Neutrophil (primary cell): ENCODE measurements at regions not wholly inside any gene's neighbourhood (a gene's known extent, or its start where the extent isn't known, plus 50 kb on each side); places are given as distances from the start of the nearest gene placed in this dataset.

Experiments used
- H3K27ac ChIP-seq: fragments of 200-600 bp; sonication (generic); 2 replicates; pipeline ENCODE4 v1.5.1; 2016; ENCODE audit warnings: mild to moderate bottlenecking, moderate library complexity
- H3K27me3 ChIP-seq: fragments of 200-600 bp; sonication (generic); 2 replicates; pipeline ENCODE4 v1.6.0; 2016; ENCODE audit warnings: mild to moderate bottlenecking
- H3K36me3 ChIP-seq: fragments of 200-600 bp; sonication (generic); 2 replicates; pipeline ENCODE4 v1.5.1; 2017
- H3K4me1 ChIP-seq, 2 experiments: fragments of 200-600 bp in 1 of 2; sonication (generic) in 1 of 2; 1 replicate in 1 of 2; 2 replicates in 1 of 2; pipeline versions ENCODE4 v1.5.1 to v1.6.1; 2013 to 2016; ENCODE audit warnings: low read depth in 1 of 2, low read length in 1 of 2, mild to moderate bottlenecking in 1 of 2, moderate library complexity in 1 of 2; ENCODE audit not compliant: control insufficient read depth in 1 of 2, insufficient read depth in 1 of 2
- H3K4me3 ChIP-seq, 2 experiments: fragments of 200-600 bp in 1 of 2; sonication (generic) in 1 of 2; 1 replicate in 1 of 2; 2 replicates in 1 of 2; pipeline ENCODE4 v1.5.1; 2013 to 2016; ENCODE audit warnings: low read depth in 1 of 2, low read length in 1 of 2, mild to moderate bottlenecking in 1 of 2, moderate library complexity in 1 of 2
- H3K9me3 ChIP-seq: fragments of 200-600 bp; sonication (generic); 2 replicates; pipeline ENCODE4 v1.5.1; 2016
- CTCF ChIP-seq: fragments of 200-600 bp; sonication (generic); IDR thresholded peaks from 2 replicates; pipeline ENCODE4 v1.5.1; 2016; ENCODE audit warnings: antibody characterized with exemption

- H3K9me3 ChIP-seq = no peaks in the 10 kb centered on the region
- no peak for TF ChIP-seq CTCF
- H3K4me3 ChIP-seq = no peak overlapping the region
- no peaks in the 10 kb centered on the region for H3K4me1 ChIP-seq
- H3K36me3 ChIP-seq = no peaks in the 10 kb centered on the region
- H3K27ac ChIP-seq = no peak overlapping the region
- H3K27me3 ChIP-seq = no peaks in the 10 kb centered on the region
Measured at GRCh38 chr14:21894003-21894897, 220.6 kb upstream of the OR4E1 start.

GRCh38 chr14:21891921-21892320, 218.3 kb upstream of the OR4E1 start:
- no peak overlapping the region for H3K27ac ChIP-seq
- no peaks in the 10 kb centered on the region for H3K36me3 ChIP-seq
- no peaks in the 10 kb centered on the region for H3K4me1 ChIP-seq
- no peak for TF ChIP-seq CTCF
- no peaks in the 10 kb centered on the region for H3K9me3 ChIP-seq
- no peaks in the 10 kb centered on the region for H3K27me3 ChIP-seq
- no peak overlapping the region for H3K4me3 ChIP-seq

- TF ChIP-seq CTCF = no peak
- Histone ChIP-seq H3K36me3 (no peaks in the 10 kb centered on the region), H3K27ac (no peak overlapping the region), H3K4me3 (no peak overlapping the region), H3K27me3 (no peaks in the 10 kb centered on the region), H3K9me3 (no peaks in the 10 kb centered on the region), H3K4me1 (no peaks in the 10 kb centered on the region)
Measured at GRCh38 chr14:21884995-21885394, 211.4 kb upstream of the OR4E1 start.

GRCh38 chr14:21882226-21882625, 208.6 kb upstream of the OR4E1 start:
- no peak overlapping the region for H3K4me3 ChIP-seq
- H3K4me1 ChIP-seq = no peaks in the 10 kb centered on the region
- H3K36me3 ChIP-seq = no peaks in the 10 kb centered on the region
- TF ChIP-seq CTCF = no peak
- H3K27ac ChIP-seq = no peak overlapping the region
- no peaks in the 10 kb centered on the region for H3K9me3 ChIP-seq
- no peaks in the 10 kb centered on the region for H3K27me3 ChIP-seq

GRCh38 chr14:21880918-21881317, 207.3 kb upstream of the OR4E1 start:
- Histone ChIP-seq H3K27ac (no peak overlapping the region), H3K4me3 (no peak overlapping the region), H3K27me3 (no peaks in the 10 kb centered on the region), H3K9me3 (no peaks in the 10 kb centered on the region), H3K36me3 (no peaks in the 10 kb centered on the region), H3K4me1 (no peaks in the 10 kb centered on the region)
- TF ChIP-seq CTCF = no peak
